ENCODE measurements at regions not wholly inside any gene's neighbourhood (a gene's known extent, or its start where the extent isn't known, plus 50 kb on each side); places are given as distances from the start of the nearest gene placed in this dataset.

GRCh38 chr17:63332286-63332685 lies 113.8 kb downstream of the CYB561 start:
- TF ChIP-seq ZBTB7A (IDR thresholded peaks at IDR 0.05; ENCODE audit: low read depth) (no peak), EGR1 (IDR thresholded peaks at IDR 0.05) (no peak), TAF1 (IDR thresholded peaks at IDR 0.05; ENCODE audit: low read depth) (no peak), CREB1 (IDR thresholded peaks at IDR 0.05; ENCODE audit: low read depth) (no peak)
- TF ChIP-seq, protein P1, sequence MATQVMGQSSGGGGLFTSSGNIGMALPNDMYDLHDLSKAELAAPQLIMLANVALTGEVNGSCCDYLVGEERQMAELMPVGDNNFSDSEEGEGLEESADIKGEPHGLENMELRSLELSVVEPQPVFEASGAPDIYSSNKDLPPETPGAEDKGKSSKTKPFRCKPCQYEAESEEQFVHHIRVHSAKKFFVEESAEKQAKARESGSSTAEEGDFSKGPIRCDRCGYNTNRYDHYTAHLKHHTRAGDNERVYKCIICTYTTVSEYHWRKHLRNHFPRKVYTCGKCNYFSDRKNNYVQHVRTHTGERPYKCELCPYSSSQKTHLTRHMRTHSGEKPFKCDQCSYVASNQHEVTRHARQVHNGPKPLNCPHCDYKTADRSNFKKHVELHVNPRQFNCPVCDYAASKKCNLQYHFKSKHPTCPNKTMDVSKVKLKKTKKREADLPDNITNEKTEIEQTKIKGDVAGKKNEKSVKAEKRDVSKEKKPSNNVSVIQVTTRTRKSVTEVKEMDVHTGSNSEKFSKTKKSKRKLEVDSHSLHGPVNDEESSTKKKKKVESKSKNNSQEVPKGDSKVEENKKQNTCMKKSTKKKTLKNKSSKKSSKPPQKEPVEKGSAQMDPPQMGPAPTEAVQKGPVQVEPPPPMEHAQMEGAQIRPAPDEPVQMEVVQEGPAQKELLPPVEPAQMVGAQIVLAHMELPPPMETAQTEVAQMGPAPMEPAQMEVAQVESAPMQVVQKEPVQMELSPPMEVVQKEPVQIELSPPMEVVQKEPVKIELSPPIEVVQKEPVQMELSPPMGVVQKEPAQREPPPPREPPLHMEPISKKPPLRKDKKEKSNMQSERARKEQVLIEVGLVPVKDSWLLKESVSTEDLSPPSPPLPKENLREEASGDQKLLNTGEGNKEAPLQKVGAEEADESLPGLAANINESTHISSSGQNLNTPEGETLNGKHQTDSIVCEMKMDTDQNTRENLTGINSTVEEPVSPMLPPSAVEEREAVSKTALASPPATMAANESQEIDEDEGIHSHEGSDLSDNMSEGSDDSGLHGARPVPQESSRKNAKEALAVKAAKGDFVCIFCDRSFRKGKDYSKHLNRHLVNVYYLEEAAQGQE (IDR thresholded peaks at IDR 0.05; ENCODE audit: low read depth): no peak
- TF ChIP-seq, protein P2, sequence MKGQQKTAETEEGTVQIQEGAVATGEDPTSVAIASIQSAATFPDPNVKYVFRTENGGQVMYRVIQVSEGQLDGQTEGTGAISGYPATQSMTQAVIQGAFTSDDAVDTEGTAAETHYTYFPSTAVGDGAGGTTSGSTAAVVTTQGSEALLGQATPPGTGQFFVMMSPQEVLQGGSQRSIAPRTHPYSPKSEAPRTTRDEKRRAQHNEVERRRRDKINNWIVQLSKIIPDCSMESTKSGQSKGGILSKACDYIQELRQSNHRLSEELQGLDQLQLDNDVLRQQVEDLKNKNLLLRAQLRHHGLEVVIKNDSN (IDR thresholded peaks at IDR 0.05): no peak

- no peak for TF ChIP-seq TCF12 (IDR thresholded peaks at IDR 0.05; ENCODE audit: low read depth)
- no peak for TF ChIP-seq TEAD4 (IDR thresholded peaks at IDR 0.05)
- TF ChIP-seq TAF1 (IDR thresholded peaks at IDR 0.05; ENCODE audit: low read depth): no peak
- TF ChIP-seq CREB1 (IDR thresholded peaks at IDR 0.05; ENCODE audit: low read depth): no peak
- TF ChIP-seq, protein P1 (IDR thresholded peaks at IDR 0.05; ENCODE audit: low read depth): no peak
- no peak for TF ChIP-seq FOXM1 (IDR thresholded peaks at IDR 0.05; ENCODE audit: borderline replicate concordance, low read depth)
- no peak for TF ChIP-seq RAD21 (IDR thresholded peaks at IDR 0.05; ENCODE audit: low read depth)
- no peak for TF ChIP-seq EP300 (IDR thresholded peaks at IDR 0.05; ENCODE audit: borderline replicate concordance)
- TF ChIP-seq, protein P2 (IDR thresholded peaks at IDR 0.05): no peak
- TF ChIP-seq NFIC (IDR thresholded peaks at IDR 0.05): no peak
- no peak for TF ChIP-seq YY1 (IDR thresholded peaks at IDR 0.05; ENCODE audit: low read depth)
These were observed 112.2 kb downstream of the CYB561 start for GRCh38 chr17:63333869-63334268.

GRCh38 chr17:63335831-63336230 lies 110.3 kb downstream of the CYB561 start:
- TF ChIP-seq CEBPB (IDR thresholded peaks at IDR 0.05) (no peak), YY1 (IDR thresholded peaks at IDR 0.05; ENCODE audit: low read depth) (no peak), EGR1 (IDR thresholded peaks at IDR 0.05) (no peak), CREB1 (IDR thresholded peaks at IDR 0.05; ENCODE audit: low read depth) (no peak), RAD21 (IDR thresholded peaks at IDR 0.05; ENCODE audit: low read depth) (no peak), EP300 (IDR thresholded peaks at IDR 0.05; ENCODE audit: borderline replicate concordance) (no peak), TCF12 (IDR thresholded peaks at IDR 0.05; ENCODE audit: low read depth) (no peak), FOXM1 (IDR thresholded peaks at IDR 0.05; ENCODE audit: borderline replicate concordance, low read depth) (no peak), NFIC (IDR thresholded peaks at IDR 0.05) (no peak), ZBTB7A (IDR thresholded peaks at IDR 0.05; ENCODE audit: low read depth) (no peak), TAF1 (IDR thresholded peaks at IDR 0.05; ENCODE audit: low read depth) (no peak), TEAD4 (IDR thresholded peaks at IDR 0.05) (no peak)
- TF ChIP-seq, protein P3, sequence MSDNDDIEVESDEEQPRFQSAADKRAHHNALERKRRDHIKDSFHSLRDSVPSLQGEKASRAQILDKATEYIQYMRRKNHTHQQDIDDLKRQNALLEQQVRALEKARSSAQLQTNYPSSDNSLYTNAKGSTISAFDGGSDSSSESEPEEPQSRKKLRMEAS (IDR thresholded peaks at IDR 0.05): no peak
- TF ChIP-seq, protein P1 (IDR thresholded peaks at IDR 0.05; ENCODE audit: low read depth): no peak
- TF ChIP-seq, protein P2 (IDR thresholded peaks at IDR 0.05): no peak

- TF ChIP-seq TCF12 (IDR thresholded peaks at IDR 0.05; ENCODE audit: low read depth): no peak
These were observed 108.5 kb downstream of the CYB561 start for GRCh38 chr17:63337579-63337978.

GRCh38 chr17:63338272-63338671 lies 107.8 kb downstream of the CYB561 start:
- TF ChIP-seq TAF1 (IDR thresholded peaks at IDR 0.05; ENCODE audit: low read depth) (no peak), EGR1 (IDR thresholded peaks at IDR 0.05) (no peak), TEAD4 (IDR thresholded peaks at IDR 0.05) (no peak), CREB1 (IDR thresholded peaks at IDR 0.05; ENCODE audit: low read depth) (no peak), YY1 (IDR thresholded peaks at IDR 0.05; ENCODE audit: low read depth) (no peak), NFIC (IDR thresholded peaks at IDR 0.05) (no peak), CEBPB (IDR thresholded peaks at IDR 0.05) (no peak), FOXM1 (IDR thresholded peaks at IDR 0.05; ENCODE audit: borderline replicate concordance, low read depth) (no peak), ZBTB7A (IDR thresholded peaks at IDR 0.05; ENCODE audit: low read depth) (no peak), EP300 (IDR thresholded peaks at IDR 0.05; ENCODE audit: borderline replicate concordance) (no peak)
- TF ChIP-seq, protein P1 (IDR thresholded peaks at IDR 0.05; ENCODE audit: low read depth): no peak
- TF ChIP-seq, protein P3 (IDR thresholded peaks at IDR 0.05): no peak
